ENCODE measurements at regions not wholly inside any gene's neighbourhood (a gene's known extent, or its start where the extent isn't known, plus 50 kb on each side); places are given as distances from the start of the nearest gene placed in this dataset.

DNA sequence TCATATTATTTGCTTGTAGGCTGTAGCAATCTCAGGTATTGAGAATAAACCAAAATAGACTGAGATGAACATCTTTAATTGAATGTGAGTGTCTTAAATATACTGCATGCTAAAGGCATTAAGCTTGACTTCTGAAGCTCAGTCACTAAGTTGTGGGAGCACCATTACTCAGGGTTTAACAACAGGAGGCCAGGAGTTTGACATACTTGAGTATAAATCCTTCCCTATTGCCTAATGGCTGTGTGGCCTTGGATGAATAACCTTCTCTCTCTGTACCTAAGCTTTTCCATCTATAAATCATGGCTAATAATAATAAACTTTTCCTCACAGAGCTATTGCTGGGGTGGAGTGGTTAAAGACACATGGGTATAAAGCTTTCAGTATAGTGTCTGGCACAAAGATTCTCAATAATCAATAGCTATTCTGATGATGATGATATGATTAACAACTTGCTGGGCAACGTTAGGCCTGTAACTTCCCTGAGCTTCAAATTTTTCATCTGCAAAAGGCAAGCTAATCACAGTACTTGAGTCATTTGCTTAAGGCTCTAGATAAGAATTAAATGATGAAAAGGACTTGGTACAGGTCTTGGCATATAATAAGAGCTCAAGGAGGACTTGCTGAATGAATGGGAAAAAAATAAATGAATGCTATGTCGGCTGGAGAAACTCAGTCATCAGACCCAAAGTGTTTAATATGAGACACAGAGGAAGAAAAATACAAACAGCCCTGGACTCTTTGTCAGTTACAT, 174.0 kb upstream of the IL12B start:
- no peak overlapping the region for H3K4me3 ChIP-seq (ENCODE audit: low read depth, low read length)
- TF ChIP-seq, protein P1, sequence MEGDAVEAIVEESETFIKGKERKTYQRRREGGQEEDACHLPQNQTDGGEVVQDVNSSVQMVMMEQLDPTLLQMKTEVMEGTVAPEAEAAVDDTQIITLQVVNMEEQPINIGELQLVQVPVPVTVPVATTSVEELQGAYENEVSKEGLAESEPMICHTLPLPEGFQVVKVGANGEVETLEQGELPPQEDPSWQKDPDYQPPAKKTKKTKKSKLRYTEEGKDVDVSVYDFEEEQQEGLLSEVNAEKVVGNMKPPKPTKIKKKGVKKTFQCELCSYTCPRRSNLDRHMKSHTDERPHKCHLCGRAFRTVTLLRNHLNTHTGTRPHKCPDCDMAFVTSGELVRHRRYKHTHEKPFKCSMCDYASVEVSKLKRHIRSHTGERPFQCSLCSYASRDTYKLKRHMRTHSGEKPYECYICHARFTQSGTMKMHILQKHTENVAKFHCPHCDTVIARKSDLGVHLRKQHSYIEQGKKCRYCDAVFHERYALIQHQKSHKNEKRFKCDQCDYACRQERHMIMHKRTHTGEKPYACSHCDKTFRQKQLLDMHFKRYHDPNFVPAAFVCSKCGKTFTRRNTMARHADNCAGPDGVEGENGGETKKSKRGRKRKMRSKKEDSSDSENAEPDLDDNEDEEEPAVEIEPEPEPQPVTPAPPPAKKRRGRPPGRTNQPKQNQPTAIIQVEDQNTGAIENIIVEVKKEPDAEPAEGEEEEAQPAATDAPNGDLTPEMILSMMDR (IDR thresholded peaks at IDR 0.05; ENCODE audit: borderline replicate concordance, insufficient read depth, low read depth, low read length), result no peak

DNA sequence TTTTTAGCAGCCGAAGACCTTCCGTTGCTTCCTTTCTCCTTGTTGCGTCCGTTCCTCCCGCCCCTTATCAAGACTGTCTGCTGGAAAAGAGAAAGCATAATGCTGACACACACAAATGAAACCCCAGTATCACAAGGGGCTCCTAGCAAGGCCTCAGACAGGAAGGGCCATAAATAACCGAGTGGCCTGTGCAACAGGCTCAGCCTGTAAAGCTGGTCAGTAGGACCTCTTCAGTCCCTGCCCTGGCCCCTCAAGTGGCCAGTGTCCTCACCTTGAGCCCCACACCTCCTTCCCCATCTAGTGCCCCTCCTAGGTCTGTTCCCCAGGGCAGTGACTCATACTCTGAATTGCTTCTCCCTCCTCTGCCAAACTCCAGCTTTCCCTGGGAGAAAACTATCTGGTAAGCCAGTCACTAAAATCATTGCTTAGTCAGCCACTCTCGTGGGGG, 174.6 kb upstream of the IL12B start:
- no peak overlapping the region for H3K4me3 ChIP-seq (ENCODE audit: low read depth, low read length)
- TF ChIP-seq, protein P1 (IDR thresholded peaks at IDR 0.05; ENCODE audit: borderline replicate concordance, insufficient read depth, low read depth, low read length), result no peak

DNA sequence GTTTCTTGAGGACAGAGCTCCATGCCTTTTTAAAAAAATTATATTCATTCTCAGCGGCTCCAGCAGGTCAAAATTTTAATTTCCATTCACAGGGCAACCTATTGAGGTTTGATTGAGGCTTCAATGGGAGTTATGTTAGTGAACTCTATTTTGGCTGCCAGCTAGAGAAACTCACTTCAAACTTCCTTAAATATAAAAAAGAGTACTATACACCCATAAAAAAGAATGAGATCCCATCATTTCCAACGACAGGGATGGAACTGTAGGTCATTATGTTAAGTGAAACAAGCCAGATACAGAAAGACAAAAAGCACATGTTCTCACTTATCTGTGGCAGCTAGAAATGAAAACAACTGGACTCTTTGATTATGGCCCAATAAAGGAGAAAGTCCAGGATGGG, 176.8 kb upstream of the IL12B start:
- TF ChIP-seq, protein P1 (IDR thresholded peaks at IDR 0.05; ENCODE audit: borderline replicate concordance, insufficient read depth, low read depth, low read length), result no peak
- no peak overlapping the region for H3K4me3 ChIP-seq (ENCODE audit: low read depth, low read length)

DNA sequence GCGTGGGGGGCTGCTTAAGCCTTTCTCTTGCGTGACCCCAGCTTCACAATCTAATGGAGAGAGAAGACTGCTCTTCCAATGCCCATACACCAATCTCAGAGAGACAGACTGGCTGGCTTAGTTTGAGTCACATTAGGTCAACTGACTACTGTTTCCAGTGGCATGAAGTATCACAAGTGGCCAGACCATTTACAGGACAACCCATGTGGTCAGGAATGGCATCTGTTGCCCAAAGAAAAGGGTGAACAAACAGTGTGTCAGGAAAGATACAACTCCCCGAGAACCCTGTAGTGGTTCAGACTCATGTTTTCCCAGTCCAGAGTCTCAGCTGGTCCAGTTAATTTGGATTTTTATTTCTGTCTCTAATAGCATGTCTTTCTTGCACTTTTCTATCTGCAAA, 177.4 kb upstream of the IL12B start:
- TF ChIP-seq, protein P1 (IDR thresholded peaks at IDR 0.05; ENCODE audit: borderline replicate concordance, insufficient read depth, low read depth, low read length), result no peak
- H3K4me3 ChIP-seq (ENCODE audit: low read depth, low read length), result no peak overlapping the region

DNA sequence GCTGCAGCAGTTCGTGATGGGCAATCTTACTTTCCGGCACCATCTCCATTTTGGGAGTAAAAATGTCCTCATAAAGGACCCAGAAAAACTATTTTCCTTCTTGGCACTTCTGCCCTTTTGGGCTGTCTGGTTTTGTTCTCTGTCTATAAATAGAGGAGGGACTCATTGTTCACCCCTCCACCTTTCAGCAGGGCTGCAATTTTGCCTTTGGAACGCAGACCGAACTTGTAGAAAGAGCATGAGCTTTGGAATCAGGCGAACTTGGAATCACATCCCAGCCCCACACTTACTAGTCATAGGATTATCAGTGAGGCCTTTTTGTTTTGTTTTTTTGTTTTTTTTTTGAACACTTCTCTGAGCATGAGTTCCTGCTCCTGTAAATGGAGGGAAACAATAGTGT, 178.1 kb upstream of the IL12B start:
- TF ChIP-seq, protein P1 (IDR thresholded peaks at IDR 0.05; ENCODE audit: borderline replicate concordance, insufficient read depth, low read depth, low read length), result no peak

DNA sequence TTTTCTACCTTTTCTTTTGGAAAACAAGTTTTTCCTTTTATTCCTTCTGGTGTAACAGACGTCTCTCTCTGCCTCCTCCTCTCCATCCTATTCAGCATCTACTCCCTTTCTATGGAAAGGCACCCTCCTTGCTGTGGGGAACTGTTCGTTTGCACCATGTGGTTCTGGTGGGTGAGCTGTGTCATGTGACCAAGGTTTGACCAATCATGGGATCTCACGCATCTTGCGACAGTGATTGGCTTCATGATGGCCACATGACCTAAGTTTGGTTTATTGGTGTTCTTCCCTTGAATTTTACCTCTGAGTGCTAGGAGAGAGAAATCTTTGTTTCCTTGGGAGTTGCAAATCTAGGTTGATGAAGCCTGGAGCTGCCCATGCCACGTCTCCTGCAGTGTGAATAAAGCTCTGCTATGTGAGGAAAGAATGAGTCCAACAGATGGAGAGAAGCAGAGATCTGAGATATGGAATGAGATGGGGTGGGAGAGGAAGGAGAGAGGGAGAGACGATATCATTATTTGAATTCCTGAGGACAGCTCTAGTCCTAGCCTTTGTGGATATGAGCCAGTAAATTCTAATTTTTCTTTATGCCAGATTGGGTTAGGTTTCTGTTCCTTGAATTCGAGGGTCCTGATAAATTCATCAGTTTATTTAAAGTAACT, 178.8 kb upstream of the IL12B start:
- TF ChIP-seq, protein P1 (IDR thresholded peaks at IDR 0.05; ENCODE audit: borderline replicate concordance, insufficient read depth, low read depth, low read length), result no peak

More for the DNA sequence above, 178.1 kb upstream of the IL12B start:
- no peak overlapping the region for H3K4me3 ChIP-seq (ENCODE audit: low read depth, low read length)

DNA sequence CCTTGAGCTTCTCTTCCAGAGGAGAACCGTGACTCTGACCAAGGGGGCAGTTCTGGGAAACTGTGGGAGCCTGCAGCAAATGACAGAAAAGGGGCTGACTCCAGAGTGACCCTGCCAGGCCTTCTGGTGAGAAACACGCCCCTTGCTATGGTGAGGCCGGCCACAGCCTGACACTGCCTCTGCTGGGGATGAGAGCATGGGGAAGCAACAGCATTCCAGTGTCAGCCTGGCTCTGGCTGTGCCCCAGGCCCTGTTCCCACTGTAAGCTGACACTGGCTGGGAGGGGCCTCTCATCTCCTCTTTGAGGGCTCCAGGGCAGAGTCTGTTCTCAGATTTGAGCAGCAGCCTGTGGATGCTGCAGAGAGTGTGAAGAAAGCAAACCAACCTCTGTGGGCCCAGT, 180.0 kb upstream of the IL12B start:
- TF ChIP-seq, protein P1 (IDR thresholded peaks at IDR 0.05; ENCODE audit: borderline replicate concordance, insufficient read depth, low read depth, low read length), result no peak
- no peak overlapping the region for H3K4me3 ChIP-seq (ENCODE audit: low read depth, low read length)

More for the DNA sequence above, 178.8 kb upstream of the IL12B start:
- H3K4me3 ChIP-seq (ENCODE audit: low read depth, low read length), result no peak overlapping the region
